Osteocyte (in vitro differentiated cells): ENCODE measurements at regions not wholly inside any gene's neighbourhood (a gene's known extent, or its start where the extent isn't known, plus 50 kb on each side); places are given as distances from the start of the nearest gene placed in this dataset.

Experiments
- DNase-seq: peaks from one replicate; pipeline ENCODE4 v3.0.0; 2021; ENCODE audit warnings: mixed read lengths; ENCODE audit not compliant: unreplicated experiment; ENCODE audit errors: extremely low spot score
- H3K27ac Mint-ChIP-seq: one replicate; pipeline ENCODE4 v1.8.0; 2021; ENCODE audit warnings: mild to moderate bottlenecking, mixed read lengths; ENCODE audit not compliant: unreplicated experiment
- H3K27me3 Mint-ChIP-seq: one replicate; pipeline ENCODE4 v1.8.0; 2021; ENCODE audit warnings: mixed read lengths; ENCODE audit not compliant: unreplicated experiment
- H3K36me3 Mint-ChIP-seq: one replicate; pipeline ENCODE4 v1.8.0; 2021; ENCODE audit warnings: mixed read lengths; ENCODE audit not compliant: unreplicated experiment
- H3K4me1 Mint-ChIP-seq: one replicate; pipeline ENCODE4 v1.8.0; 2021; ENCODE audit warnings: mixed read lengths; ENCODE audit not compliant: unreplicated experiment
- H3K4me3 Mint-ChIP-seq: one replicate; pipeline ENCODE4 v1.8.0; 2021; ENCODE audit warnings: mild to moderate bottlenecking, moderate library complexity, mixed read lengths; ENCODE audit not compliant: unreplicated experiment
- H3K9me3 Mint-ChIP-seq: one replicate; pipeline ENCODE4 v1.8.0; 2021; ENCODE audit warnings: mixed read lengths; ENCODE audit not compliant: unreplicated experiment
- TF ChIP-seq, protein P1 (sequence below): fragments of 200-600 bp; sonication (generic); IDR thresholded peaks from 2 replicates; pipeline ENCODE4 v1.5.0; 2021; ENCODE audit warnings: antibody characterized with exemption, mild to moderate bottlenecking, moderate library complexity

DNA sequence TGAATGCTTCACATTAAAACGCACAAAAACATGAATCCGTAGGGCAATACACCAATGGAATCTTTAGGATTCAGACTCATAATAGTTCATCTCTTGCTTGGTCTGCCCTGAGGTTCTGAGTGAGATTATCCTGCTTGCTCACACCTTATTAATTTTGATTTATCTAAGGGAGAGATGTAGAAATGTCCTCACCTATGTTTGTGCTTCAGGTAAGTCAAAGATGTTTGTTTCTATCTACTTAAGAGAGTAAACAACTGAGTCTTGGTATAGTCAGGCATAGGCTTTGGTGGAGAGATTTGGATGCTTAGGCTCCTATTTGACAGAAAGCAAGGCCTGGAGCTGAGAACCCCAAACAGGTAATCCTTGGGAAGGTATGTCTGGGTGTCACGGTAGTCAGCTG, 231.0 kb upstream of the TNP1 start:
- Mint-ChIP-seq H3K9me3 (no peaks in the 10 kb centered on the region), H3K4me1 (peaks cover 6% of the 10 kb centered on the region)
- TF ChIP-seq, protein P1, sequence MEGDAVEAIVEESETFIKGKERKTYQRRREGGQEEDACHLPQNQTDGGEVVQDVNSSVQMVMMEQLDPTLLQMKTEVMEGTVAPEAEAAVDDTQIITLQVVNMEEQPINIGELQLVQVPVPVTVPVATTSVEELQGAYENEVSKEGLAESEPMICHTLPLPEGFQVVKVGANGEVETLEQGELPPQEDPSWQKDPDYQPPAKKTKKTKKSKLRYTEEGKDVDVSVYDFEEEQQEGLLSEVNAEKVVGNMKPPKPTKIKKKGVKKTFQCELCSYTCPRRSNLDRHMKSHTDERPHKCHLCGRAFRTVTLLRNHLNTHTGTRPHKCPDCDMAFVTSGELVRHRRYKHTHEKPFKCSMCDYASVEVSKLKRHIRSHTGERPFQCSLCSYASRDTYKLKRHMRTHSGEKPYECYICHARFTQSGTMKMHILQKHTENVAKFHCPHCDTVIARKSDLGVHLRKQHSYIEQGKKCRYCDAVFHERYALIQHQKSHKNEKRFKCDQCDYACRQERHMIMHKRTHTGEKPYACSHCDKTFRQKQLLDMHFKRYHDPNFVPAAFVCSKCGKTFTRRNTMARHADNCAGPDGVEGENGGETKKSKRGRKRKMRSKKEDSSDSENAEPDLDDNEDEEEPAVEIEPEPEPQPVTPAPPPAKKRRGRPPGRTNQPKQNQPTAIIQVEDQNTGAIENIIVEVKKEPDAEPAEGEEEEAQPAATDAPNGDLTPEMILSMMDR: no peak

DNA sequence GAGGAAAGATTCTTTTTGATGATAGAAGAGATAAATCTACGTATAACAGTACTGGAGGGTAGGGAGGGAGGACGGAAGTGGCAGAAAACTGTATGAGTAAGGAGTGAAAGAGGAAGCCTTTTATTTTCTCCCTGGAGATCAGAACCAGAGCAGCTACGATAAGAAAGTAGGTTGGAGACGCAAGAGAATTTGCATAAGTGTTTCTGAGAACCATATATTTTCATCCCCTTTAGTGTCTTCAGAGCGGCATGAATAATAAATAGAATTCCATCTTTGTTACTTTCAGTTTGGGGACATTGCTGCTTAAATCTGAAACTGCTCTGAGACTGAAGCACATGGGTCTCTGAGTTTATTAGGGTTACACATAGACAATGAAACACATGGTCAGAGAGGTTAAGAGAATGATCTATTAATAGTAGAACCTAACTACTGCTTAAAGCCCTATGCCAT, 230.2 kb upstream of the TNP1 start:
- TF ChIP-seq, protein P1: no peak
- peak overlapping the region; percentile 5 for H3K27ac Mint-ChIP-seq
- DNase-seq: no peak
- H3K27me3 Mint-ChIP-seq: no peaks in the 10 kb centered on the region
- H3K4me3 Mint-ChIP-seq: no peak overlapping the region
- H3K4me1 Mint-ChIP-seq: peaks cover 9% of the 10 kb centered on the region
- H3K9me3 Mint-ChIP-seq: no peaks in the 10 kb centered on the region
- no peaks in the 10 kb centered on the region for H3K36me3 Mint-ChIP-seq

More for the DNA sequence above, 231.0 kb upstream of the TNP1 start:
- Mint-ChIP-seq H3K27me3 (no peaks in the 10 kb centered on the region), H3K27ac (no peak overlapping the region), H3K36me3 (no peaks in the 10 kb centered on the region), H3K4me3 (no peak overlapping the region)
- DNase-seq: no peak

- Mint-ChIP-seq H3K9me3 (no peaks in the 10 kb centered on the region), H3K4me3 (no peak overlapping the region), H3K36me3 (no peaks in the 10 kb centered on the region), H3K4me1 (peaks cover 9% of the 10 kb centered on the region), H3K27ac (no peak overlapping the region), H3K27me3 (no peaks in the 10 kb centered on the region)
- TF ChIP-seq, protein P1: no peak
- DNase-seq: no peak
Observed at GRCh38 chr2:217086718-217087117, 226.9 kb upstream of the TNP1 start.

DNA sequence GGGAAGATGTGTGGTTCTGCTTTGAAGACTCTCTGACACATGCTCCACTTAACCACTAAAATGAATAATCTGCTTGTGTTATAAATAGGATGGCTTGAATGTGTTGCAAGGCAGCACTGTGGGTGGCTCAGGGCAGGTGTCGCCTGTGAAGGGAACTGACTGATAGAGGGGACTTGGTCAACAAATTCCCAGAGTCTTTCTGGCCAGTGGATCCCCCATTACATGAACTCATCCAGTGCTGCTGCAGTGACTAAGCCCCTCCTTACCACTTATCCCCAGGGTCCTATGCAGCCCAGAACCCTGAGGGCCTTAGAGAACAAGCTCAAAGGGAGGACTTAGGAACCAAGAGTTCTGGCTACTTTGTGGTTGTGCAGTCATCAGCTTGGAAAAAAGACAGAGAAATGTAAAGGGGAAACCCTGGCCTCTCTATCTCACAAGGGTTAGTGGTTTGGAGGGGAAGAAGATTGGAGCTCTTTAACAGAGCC, 226.2 kb upstream of the TNP1 start:
- Mint-ChIP-seq H3K36me3 (no peaks in the 10 kb centered on the region), H3K9me3 (no peaks in the 10 kb centered on the region), H3K27me3 (no peaks in the 10 kb centered on the region), H3K4me1 (peaks cover 9% of the 10 kb centered on the region), H3K4me3 (no peak overlapping the region), H3K27ac (no peak overlapping the region)
- DNase-seq: peak; percentile 46
- TF ChIP-seq, protein P1: no peak

- no peaks in the 10 kb centered on the region for H3K27me3 Mint-ChIP-seq
- DNase-seq: peak; percentile 42
- no peak overlapping the region for H3K4me3 Mint-ChIP-seq
- H3K36me3 Mint-ChIP-seq: no peaks in the 10 kb centered on the region
- H3K4me1 Mint-ChIP-seq: peaks cover 9% of the 10 kb centered on the region
- TF ChIP-seq, protein P1: no peak
- H3K27ac Mint-ChIP-seq: no peak overlapping the region
- no peaks in the 10 kb centered on the region for H3K9me3 Mint-ChIP-seq
Observed at GRCh38 chr2:217085543-217085942, 225.7 kb upstream of the TNP1 start.
